Spleen (tissue), 7 donors: ENCODE measurements at regions not wholly inside any gene's neighbourhood (a gene's known extent, or its start where the extent isn't known, plus 50 kb on each side); places are given as distances from the start of the nearest gene placed in this dataset.

Experiments
- POLR2A ChIP-seq, 3 donors: fragments of 450-650 bp; IDR thresholded peaks; one replicate each; pipeline ENCODE4 v1.5.1; 2017; ENCODE audit warnings: antibody characterized with exemption in 3 of 3, mild to moderate bottlenecking in 1 of 3
- POLR2AphosphoS5 ChIP-seq, 3 donors: sonication (generic); formaldehyde crosslinking; IDR thresholded peaks; one replicate each; pipeline ENCODE4 v1.5.1; 2017; ENCODE audit warnings: antibody characterized with exemption in 3 of 3
- TF ChIP-seq, protein P1 (sequence below), 11 experiments: fragments of 200-600 bp in 7 of 11; fragments of 450-650 bp in 4 of 11; sonication (generic) in 4 of 11; IDR thresholded peaks in 8 of 11; conservative IDR thresholded peaks in 3 of 11; 1 replicate in 7 of 11; 2 replicates in 4 of 11; pipeline versions ENCODE4 v1.4.0 to v1.8.0; 2016 to 2021; ENCODE audit warnings: antibody characterized with exemption in 11 of 11, inconsistent platforms in 4 of 11, mild to moderate bottlenecking in 1 of 11
- donor health status: DM: no; HTN: no; CAD: no; lungs with moderate emphysema.
- donor health status: DM: no; HTN: no; CAD: no.
- donor health status: DM: no; HTN: no; CAD: no.

- TF ChIP-seq POLR2A (IDR thresholded peaks at IDR 0.05) (no peak), POLR2AphosphoS5 (IDR thresholded peaks at IDR 0.05) (no peak)
- TF ChIP-seq, protein P1, sequence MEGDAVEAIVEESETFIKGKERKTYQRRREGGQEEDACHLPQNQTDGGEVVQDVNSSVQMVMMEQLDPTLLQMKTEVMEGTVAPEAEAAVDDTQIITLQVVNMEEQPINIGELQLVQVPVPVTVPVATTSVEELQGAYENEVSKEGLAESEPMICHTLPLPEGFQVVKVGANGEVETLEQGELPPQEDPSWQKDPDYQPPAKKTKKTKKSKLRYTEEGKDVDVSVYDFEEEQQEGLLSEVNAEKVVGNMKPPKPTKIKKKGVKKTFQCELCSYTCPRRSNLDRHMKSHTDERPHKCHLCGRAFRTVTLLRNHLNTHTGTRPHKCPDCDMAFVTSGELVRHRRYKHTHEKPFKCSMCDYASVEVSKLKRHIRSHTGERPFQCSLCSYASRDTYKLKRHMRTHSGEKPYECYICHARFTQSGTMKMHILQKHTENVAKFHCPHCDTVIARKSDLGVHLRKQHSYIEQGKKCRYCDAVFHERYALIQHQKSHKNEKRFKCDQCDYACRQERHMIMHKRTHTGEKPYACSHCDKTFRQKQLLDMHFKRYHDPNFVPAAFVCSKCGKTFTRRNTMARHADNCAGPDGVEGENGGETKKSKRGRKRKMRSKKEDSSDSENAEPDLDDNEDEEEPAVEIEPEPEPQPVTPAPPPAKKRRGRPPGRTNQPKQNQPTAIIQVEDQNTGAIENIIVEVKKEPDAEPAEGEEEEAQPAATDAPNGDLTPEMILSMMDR (IDR thresholded peaks at IDR 0.05 in 8 of 11, conservative IDR thresholded peaks at IDR 0.05 in 3 of 11), result no peak
Measured at GRCh38 chr1:244201750-244202149, 150.7 kb downstream of the ZBTB18 start.
